GM12878 (cell line): ENCODE measurements at regions not wholly inside any gene's neighbourhood (a gene's known extent, or its start where the extent isn't known, plus 50 kb on each side); places are given as distances from the start of the nearest gene placed in this dataset.
"Not testable (repeated sequence)": the region's sequence is repeated elsewhere in the genome, so short reads cannot be mapped to it uniquely, and the experiment has no call there.

Experiments
- ATAC-seq: fragments of 200-7000 bp; cut with Tn5 transposase; 3 replicates; pipeline ENCODE4 v1.9.1; 2020; ENCODE audit warnings: mild to moderate bottlenecking, moderate library complexity
- BruUV-seq: library from RNA; stranded (reverse); fragments of 400-500 nt; replicated peaks from 2 replicates; lab custom pipeline; 2021; lab: Mats Ljungman, UMichigan
- CTCF ChIA-PET: fragments of 300-600 bp; sonication (Branson Sonifier 250); formaldehyde crosslinking; extraction: SDS; loops from one replicate; lab custom pipeline; 2021; ENCODE audit warnings: inconsistent platforms; lab: Yijun Ruan, JAX
- POLR2A ChIA-PET: fragments of 350-600 bp; formaldehyde crosslinking; extraction: SDS; loops from one replicate; lab custom pipeline; 2021; ENCODE audit warnings: inconsistent platforms; lab: Charles Lee
- RAD21 ChIA-PET: fragments of 300-600 bp; sonication (Branson Sonifier 250); formaldehyde crosslinking; loops from one replicate; lab custom pipeline; 2023; ENCODE audit warnings: antibody characterized with exemption; ENCODE audit not compliant: unreplicated experiment; lab: Charles Lee
- SMC1A ChIA-PET: fragments of 300-600 bp; sonication (Branson Sonifier 250); formaldehyde crosslinking; loops from one replicate; lab custom pipeline; 2023; ENCODE audit not compliant: unreplicated experiment, uncharacterized antibody; lab: Charles Lee
- DNase-seq: peaks from one replicate; pipeline ENCODE4 v3.0.0-alpha.2; 2011; ENCODE audit warnings: low read depth, low spot score
- FAIRE-seq: peaks from 3 replicates; lab custom pipeline; 2011; peaks lifted over from hg19 to GRCh38; lab: Jason Lieb, UNC
- H2AFZ ChIP-seq: 2 replicates; pipeline ENCODE4 v1.6.0; 2011; ENCODE audit warnings: low read depth, low read length, control low read depth; ENCODE audit not compliant: control insufficient read depth
- H3K27ac ChIP-seq: 2 replicates; pipeline ENCODE4 v1.5.1; 2011; ENCODE audit warnings: control low read depth; ENCODE audit not compliant: control insufficient read depth, insufficient read depth
- H3K27me3 ChIP-seq, 2 experiments: replicated peaks in 1 of 2; 2 replicates each; pipeline versions ENCODE4 v1.6.0 to v1.6.1; 2011; ENCODE audit warnings: low read length in 1 of 2; ENCODE audit not compliant: control insufficient read depth in 2 of 2, insufficient read depth in 2 of 2
- H3K36me3 ChIP-seq, 2 experiments: 2 replicates each; pipeline ENCODE4 v1.5.1; 2011; ENCODE audit warnings: low read length in 1 of 2; ENCODE audit not compliant: control insufficient read depth in 2 of 2, insufficient read depth in 2 of 2
- H3K4me1 ChIP-seq: 2 replicates; pipeline ENCODE4 v1.6.1; 2011; ENCODE audit warnings: mild to moderate bottlenecking, low read length, moderate library complexity, mixed read lengths; ENCODE audit not compliant: control insufficient read depth, insufficient read depth
- H3K4me2 ChIP-seq: 2 replicates; pipeline ENCODE4 v1.6.0; 2011; ENCODE audit warnings: control low read depth; ENCODE audit not compliant: control insufficient read depth, insufficient read depth
- H3K4me3 ChIP-seq: fragments of 200-600 bp; sonication (generic); 2 replicates; pipeline ENCODE4 v1.5.1; 2016
- H3K79me2 ChIP-seq: 2 replicates; pipeline ENCODE4 v1.6.0; 2011; ENCODE audit warnings: low read length; ENCODE audit not compliant: control insufficient read depth, insufficient read depth
- H3K9ac ChIP-seq: 2 replicates; pipeline ENCODE4 v1.8.0; 2011; ENCODE audit warnings: low read length, control low read depth, mixed read lengths; ENCODE audit not compliant: control insufficient read depth, insufficient read depth
- H3K9me3 ChIP-seq: replicated peaks from 3 replicates; pipeline ENCODE4 v1.5.1; 2011; ENCODE audit warnings: mild to moderate bottlenecking, low read length; ENCODE audit not compliant: control insufficient read depth, insufficient read depth
- H4K20me1 ChIP-seq: 2 replicates; pipeline ENCODE4 v1.6.0; 2011; ENCODE audit not compliant: control insufficient read depth, insufficient read depth
- POU2F2 ChIP-seq: IDR thresholded peaks from 3 replicates; pipeline ENCODE4 v1.6.1; 2011; ENCODE audit warnings: low read depth, mild to moderate bottlenecking, low read length, borderline replicate concordance
- WGBS: methylation state at CpG from one replicate; pipeline ENCODE4 v1.1.6; 2016; ENCODE audit warnings: low lambda C conversion rate; ENCODE audit not compliant: insufficient replicate concordance, insufficient coverage; ENCODE audit errors: missing lambda C conversion rate; 5-methylcytosine and 5-hydroxymethylcytosine counted together
- in situ Hi-C: fragments of 300-500 bp; cut with MboI; formaldehyde crosslinking; loops from 9 replicates; pipeline ENCODE4 v1.14.3; 2018; ENCODE audit warnings: mixed read lengths
- intact Hi-C: fragments of 100-400 bp; cut with micrococcal nuclease; formaldehyde crosslinking; loops from one replicate; pipeline ENCODE4 v1.14.2; 2022; ENCODE audit not compliant: unreplicated experiment

GRCh38 chr2:87476223-87476872 lies 271.5 kb upstream of the PLGLB2 start:
- H2AFZ ChIP-seq, CTCF ChIA-PET, H3K9ac ChIP-seq, H3K9me3 ChIP-seq, H3K36me3 ChIP-seq, POLR2A ChIA-PET, H4K20me1 ChIP-seq, SMC1A ChIA-PET, BruUV-seq, RAD21 ChIA-PET, H3K27ac ChIP-seq, intact Hi-C loops, H3K4me2 ChIP-seq, H3K4me3 ChIP-seq, H3K27me3 ChIP-seq, DNase-seq, H3K79me2 ChIP-seq, H3K4me1 ChIP-seq: not testable (repeated sequence)
- peak; percentile 79 for ATAC-seq
- in situ Hi-C loops: loop anchor here (25.0 kb wide), 1 partner anchor 536 kb away; the partner anchor contains the start of gene RNU2-63P
- FAIRE-seq: peak; percentile 79
- 70% methylated on average over 4 of the region's 5 CpGs for WGBS

- H3K79me2 ChIP-seq, BruUV-seq, H3K27me3 ChIP-seq, H3K27ac ChIP-seq, H4K20me1 ChIP-seq, H3K4me2 ChIP-seq, FAIRE-seq, SMC1A ChIA-PET, DNase-seq, H3K9me3 ChIP-seq, RAD21 ChIA-PET, intact Hi-C loops, H3K9ac ChIP-seq, H2AFZ ChIP-seq, H3K4me3 ChIP-seq, H3K4me1 ChIP-seq, H3K36me3 ChIP-seq, CTCF ChIA-PET, POLR2A ChIA-PET: not testable (repeated sequence)
- peak; percentile 71; the same call in 1 of the 3 replicates for TF ChIP-seq POU2F2
- 67% methylated on average over 5 of the region's 5 CpGs for WGBS
- in situ Hi-C loops: loop anchor here (25.0 kb wide), 1 partner anchor 535 kb away; the partner anchor contains the start of gene RNU2-63P
- peak; percentile 69 for ATAC-seq
Observed at GRCh38 chr2:87476936-87477335, 271.0 kb upstream of the PLGLB2 start.

DNA sequence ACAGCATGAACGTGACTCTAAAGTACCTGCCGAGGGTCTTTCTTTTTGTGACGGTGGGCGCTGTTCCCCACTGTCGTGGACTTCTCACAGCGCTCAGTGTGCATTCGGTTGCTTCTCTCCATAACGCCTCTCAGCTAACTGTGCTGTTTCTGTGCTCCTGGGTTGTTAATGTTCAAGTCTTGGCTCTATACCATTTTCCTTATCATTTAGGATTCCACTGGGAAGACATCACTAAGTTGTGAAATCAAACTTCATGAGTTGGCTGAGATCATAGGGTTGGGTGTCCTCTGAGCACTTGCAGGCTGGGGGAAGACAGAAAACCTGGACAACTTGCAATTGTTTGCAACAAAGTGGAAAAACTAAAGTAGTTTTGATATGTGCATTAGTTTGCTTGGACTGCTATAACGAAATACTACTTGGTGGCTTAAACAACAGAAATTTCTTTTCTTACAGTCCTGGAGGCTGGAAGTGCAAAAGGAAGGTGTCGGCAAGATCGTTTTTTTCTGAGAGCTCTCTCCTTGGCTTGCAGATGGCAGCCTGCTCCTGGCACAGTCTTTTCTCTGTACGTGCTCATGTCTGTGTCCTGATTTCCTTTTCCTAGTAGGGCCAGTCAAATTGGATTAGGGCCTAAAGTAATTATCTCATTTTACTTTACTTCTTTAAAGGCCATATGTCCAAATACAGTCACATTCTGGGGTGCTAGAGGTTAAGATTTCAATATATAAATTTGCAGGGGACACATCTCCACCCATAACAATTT lies 270.0 kb upstream of the PLGLB2 start:
- POLR2A ChIA-PET, FAIRE-seq, H3K79me2 ChIP-seq, H3K27ac ChIP-seq, BruUV-seq, H3K9me3 ChIP-seq, RAD21 ChIA-PET, SMC1A ChIA-PET, H3K4me1 ChIP-seq, H2AFZ ChIP-seq, H3K36me3 ChIP-seq, H3K27me3 ChIP-seq, H3K4me3 ChIP-seq, H3K4me2 ChIP-seq, CTCF ChIA-PET, H4K20me1 ChIP-seq, intact Hi-C loops, ATAC-seq, H3K9ac ChIP-seq, DNase-seq: not testable (repeated sequence)
- 94% methylated on average over 4 of the region's 12 CpGs for WGBS
- in situ Hi-C loops: loop anchor here (25.0 kb wide), 1 partner anchor 534 kb away; the partner anchor contains the start of gene RNU2-63P
